SHP77 treated with DMSO at 0.1 percent for 48 hours (cell line): ENCODE measurements at regions not wholly inside any gene's neighbourhood (a gene's known extent, or its start where the extent isn't known, plus 50 kb on each side); places are given as distances from the start of the nearest gene placed in this dataset.

ENCODE experiments used
- DNase-seq: peaks from one replicate; lab custom pipeline; 2025; lab: John Stamatoyannopoulos, UW

DNA sequence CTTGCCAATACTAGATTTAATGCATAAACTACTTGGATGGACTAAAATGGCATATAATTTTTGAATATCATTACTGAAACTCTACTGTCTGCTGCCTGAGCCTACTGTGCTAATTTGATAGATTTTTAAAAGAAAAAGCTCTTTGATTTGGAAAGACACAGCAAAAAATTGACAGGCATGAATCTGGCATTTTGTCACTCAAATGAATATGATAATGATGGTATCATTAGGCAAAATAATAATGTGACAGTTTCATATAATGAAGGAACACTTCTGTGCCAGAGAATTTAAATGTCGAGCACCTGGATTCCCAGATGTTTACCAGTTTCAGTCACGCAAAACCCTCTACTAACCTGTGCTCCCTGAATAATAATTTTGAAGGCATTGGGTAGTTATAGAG, 60.0 kb upstream of the SLC13A1 start:
- DNase-seq: no peak
